CD14-positive monocyte (primary cell): ENCODE measurements at regions not wholly inside any gene's neighbourhood (a gene's known extent, or its start where the extent isn't known, plus 50 kb on each side); places are given as distances from the start of the nearest gene placed in this dataset. TPM values are rescaled to one million over a fixed set of nuclear protein-coding genes. Genes with fewer than 3 reads are reported as not detected.

Source experiments
- DNase-seq, 3 donors: peaks; one replicate each; pipeline ENCODE4 v3.0.0-alpha.2; 2011 to 2022
- H2AFZ ChIP-seq: 2 replicates; pipeline ENCODE4 v1.6.0; 2012; ENCODE audit warnings: mild to moderate bottlenecking, low read depth, low read length, inconsistent platforms; ENCODE audit not compliant: insufficient read depth, poor library complexity, severe bottlenecking
- H3K27ac ChIP-seq, 2 donors: 1 replicate in 1 of 2; 2 replicates in 1 of 2; pipeline ENCODE4 v1.5.1; 2012 to 2013; ENCODE audit warnings: low read length in 2 of 2, control low read depth in 1 of 2, inconsistent platforms in 1 of 2, low read depth in 1 of 2, mild to moderate bottlenecking in 1 of 2
- H3K27me3 ChIP-seq, 2 donors: one replicate each; pipeline versions ENCODE4 v1.6.0 to v1.6.1; 2011 to 2013; ENCODE audit warnings: low read length in 2 of 2; ENCODE audit not compliant: control insufficient read depth in 2 of 2, insufficient read depth in 2 of 2
- H3K36me3 ChIP-seq, 2 donors: replicated peaks in 1 of 2; 1 replicate in 1 of 2; 2 replicates in 1 of 2; pipeline versions ENCODE4 v1.5.1 to v1.6.1; 2012 to 2013; ENCODE audit warnings: low read length in 2 of 2, control low read depth in 1 of 2, inconsistent platforms in 1 of 2, mild to moderate bottlenecking in 1 of 2; ENCODE audit not compliant: insufficient read depth in 2 of 2, control insufficient read depth in 1 of 2
- H3K4me1 ChIP-seq, 2 donors: 1 replicate in 1 of 2; 2 replicates in 1 of 2; pipeline versions ENCODE4 v1.5.1 to v1.6.1; 2012 to 2013; ENCODE audit warnings: low read length in 2 of 2, control low read depth in 1 of 2, inconsistent platforms in 1 of 2, mild to moderate bottlenecking in 1 of 2, moderate library complexity in 1 of 2; ENCODE audit not compliant: insufficient read depth in 2 of 2, control insufficient read depth in 1 of 2
- H3K4me2 ChIP-seq: replicated peaks from 2 replicates; pipeline ENCODE3; 2012; ENCODE audit warnings: low read length, moderate library complexity, mild to moderate bottlenecking; ENCODE audit not compliant: poor library complexity, severe bottlenecking; ENCODE audit errors: extremely low read depth
- H3K4me3 ChIP-seq, 3 experiments: fragments of 200-600 bp in 1 of 3; sonication (generic) in 1 of 3; replicated peaks in 1 of 3; 1 replicate in 2 of 3; 2 replicates in 1 of 3; pipeline ENCODE4 v1.5.1; 2011 to 2013; ENCODE audit warnings: low read length in 3 of 3, mild to moderate bottlenecking in 3 of 3, control low read depth in 2 of 3, low read depth in 2 of 3, inconsistent platforms in 1 of 3, moderate library complexity in 1 of 3
- H3K79me2 ChIP-seq: 2 replicates; pipeline ENCODE4 v1.6.0; 2012; ENCODE audit warnings: mild to moderate bottlenecking, control low read depth, inconsistent platforms, low read length, moderate library complexity; ENCODE audit not compliant: insufficient read depth
- H3K9ac ChIP-seq: 2 replicates; pipeline ENCODE4 v1.6.0; 2017; ENCODE audit warnings: low read length, mild to moderate bottlenecking; ENCODE audit not compliant: insufficient read depth, poor library complexity, severe bottlenecking
- H3K9me3 ChIP-seq, 2 donors: replicated peaks in 1 of 2; 1 replicate in 1 of 2; 2 replicates in 1 of 2; pipeline versions ENCODE4 v1.5.1 to v1.6.1; 2012 to 2013; ENCODE audit warnings: low read length in 2 of 2, control low read depth in 1 of 2; ENCODE audit not compliant: control insufficient read depth in 1 of 2, insufficient read depth in 1 of 2
- H4K20me1 ChIP-seq: 2 replicates; pipeline ENCODE4 v1.6.0; 2012; ENCODE audit warnings: mild to moderate bottlenecking, low read length, control low read depth, moderate library complexity; ENCODE audit not compliant: insufficient read depth
- H3K27ac Mint-ChIP-seq, 7 donors: one replicate each; pipeline ENCODE4 v1.8.0; 2020; ENCODE audit warnings: mild to moderate bottlenecking in 7 of 7, mixed read lengths in 7 of 7, moderate library complexity in 6 of 7, inconsistent platforms in 2 of 7
- H3K27me3 Mint-ChIP-seq, 3 donors: one replicate each; pipeline ENCODE4 v1.8.0; 2021 to 2022; ENCODE audit warnings: low read depth in 3 of 3, mild to moderate bottlenecking in 3 of 3, mixed read lengths in 3 of 3, moderate library complexity in 3 of 3, inconsistent platforms in 1 of 3
- H3K36me3 Mint-ChIP-seq, 2 donors: one replicate each; pipeline ENCODE4 v1.8.0; 2020; ENCODE audit warnings: mixed read lengths in 2 of 2, inconsistent platforms in 1 of 2, mild to moderate bottlenecking in 1 of 2
- H3K4me1 Mint-ChIP-seq: one replicate; pipeline ENCODE4 v1.8.0; 2020; ENCODE audit warnings: mild to moderate bottlenecking, mixed read lengths
- H3K4me3 Mint-ChIP-seq, 2 donors: one replicate each; pipeline ENCODE4 v1.8.0; 2020; ENCODE audit warnings: mild to moderate bottlenecking in 2 of 2, mixed read lengths in 2 of 2, moderate library complexity in 1 of 2
- H3K9me3 Mint-ChIP-seq, 7 donors: one replicate each; pipeline ENCODE4 v1.8.0; 2020 to 2022; ENCODE audit warnings: mixed read lengths in 7 of 7, mild to moderate bottlenecking in 6 of 7, moderate library complexity in 6 of 7, inconsistent platforms in 2 of 7
- WGBS: methylation state at CpG from one replicate; pipeline ENCODE4 v1.1.5; 2013; ENCODE audit warnings: missing lambda C conversion rate; ENCODE audit not compliant: insufficient coverage; 5-methylcytosine and 5-hydroxymethylcytosine counted together
- intact Hi-C, 2 donors: fragments of 100-400 bp; cut with micrococcal nuclease; formaldehyde crosslinking; loops; one replicate each; pipeline versions ENCODE4 v1.15.0 to v1.15.1; 2023
- small RNA-seq: library from RNA; depleted of rRNA; stranded (forward); fragments of <200 nt; gene quantifications from one replicate; pipeline ENCODE3, GENCODE V24; 2012; ENCODE audit warnings: low read depth; ENCODE audit not compliant: insufficient read length
- TF ChIP-seq, protein P1 (sequence below): fragments of 200-600 bp; IDR thresholded peaks from one replicate; pipeline ENCODE4 v1.8.0; 2022; ENCODE audit warnings: antibody characterized with exemption, mild to moderate bottlenecking

DNA sequence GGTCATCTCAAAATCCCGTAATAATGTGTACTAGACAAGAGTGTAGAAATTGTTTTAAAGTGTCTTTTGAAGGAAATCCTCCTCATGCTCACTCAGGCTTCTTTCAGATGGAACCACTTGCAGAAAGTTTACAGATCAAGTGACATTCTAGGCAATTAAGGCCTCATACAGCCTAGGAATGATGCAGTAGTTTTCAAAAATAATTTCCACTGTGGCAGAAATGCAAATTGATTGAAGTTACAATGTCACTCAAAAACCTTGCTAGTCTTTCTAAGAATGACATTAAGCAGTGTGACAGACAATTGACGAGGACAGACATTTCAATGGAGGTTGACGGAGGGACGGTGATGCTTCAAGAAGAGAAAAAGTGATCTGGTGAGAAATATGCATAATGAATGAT, 53.5 kb upstream of the CDH8 start:
- Mint-ChIP-seq H3K9me3 (peaks cover 0 to 6% (median 0%) of the 10 kb centered on the region in 7 donors), H3K36me3 (no peaks in the 10 kb centered on the region)
- no peak overlapping the region for H3K4me2 ChIP-seq

DNA sequence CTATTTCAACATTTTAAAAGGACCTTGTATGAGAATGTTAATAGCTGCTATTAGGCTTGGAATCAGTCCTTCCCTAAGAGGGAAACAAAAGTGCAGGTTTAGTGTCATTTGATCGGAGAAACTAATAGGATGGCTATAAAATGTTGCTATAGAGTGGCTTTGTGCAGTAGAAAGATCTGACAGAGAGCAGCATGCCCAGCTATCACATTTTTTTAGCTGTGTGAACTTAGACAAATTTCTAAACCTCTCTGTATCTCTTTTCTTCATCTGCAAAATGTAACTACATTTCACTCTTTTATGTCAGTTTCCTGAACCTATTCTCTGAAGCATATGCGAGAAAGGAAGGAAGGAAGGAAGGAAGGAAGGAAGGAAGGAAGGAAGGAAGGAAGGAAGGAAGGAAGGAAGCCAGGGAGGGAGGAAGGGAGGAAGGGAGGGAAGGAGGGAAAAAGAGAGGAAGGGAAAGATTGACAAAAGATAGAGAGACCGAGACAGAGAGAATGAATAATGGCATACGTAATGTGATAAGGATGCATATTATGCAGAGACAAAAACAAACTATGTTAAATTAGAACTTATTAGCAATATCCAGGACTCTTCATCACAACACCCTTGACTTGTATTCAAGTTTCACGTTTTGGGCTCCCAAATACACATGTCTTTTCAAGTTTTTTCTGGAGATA, 52.6 kb upstream of the CDH8 start:
- H3K4me1 ChIP-seq: no peaks in the 10 kb centered on the region
- no peak overlapping the region for H3K27ac ChIP-seq
- H4K20me1 ChIP-seq: no peaks in the 10 kb centered on the region
- no peak overlapping the region for H2AFZ ChIP-seq
- no peak overlapping the region for H3K27ac Mint-ChIP-seq
- no peaks in the 10 kb centered on the region for H3K36me3 Mint-ChIP-seq
- H3K9me3 ChIP-seq: no peaks in the 10 kb centered on the region
- no peak overlapping the region for H3K4me2 ChIP-seq
- intact Hi-C loops: no loop called here
- H3K27me3 Mint-ChIP-seq: no peaks in the 10 kb centered on the region
- H3K9ac ChIP-seq: no peak overlapping the region
- no peaks in the 10 kb centered on the region for H3K4me1 Mint-ChIP-seq
- no peak for DNase-seq
- no peaks in the 10 kb centered on the region for H3K36me3 ChIP-seq
- 83% methylated on average over 1 of the region's 5 CpGs for WGBS
- H3K4me3 Mint-ChIP-seq: no peak overlapping the region
- TF ChIP-seq, protein P1, sequence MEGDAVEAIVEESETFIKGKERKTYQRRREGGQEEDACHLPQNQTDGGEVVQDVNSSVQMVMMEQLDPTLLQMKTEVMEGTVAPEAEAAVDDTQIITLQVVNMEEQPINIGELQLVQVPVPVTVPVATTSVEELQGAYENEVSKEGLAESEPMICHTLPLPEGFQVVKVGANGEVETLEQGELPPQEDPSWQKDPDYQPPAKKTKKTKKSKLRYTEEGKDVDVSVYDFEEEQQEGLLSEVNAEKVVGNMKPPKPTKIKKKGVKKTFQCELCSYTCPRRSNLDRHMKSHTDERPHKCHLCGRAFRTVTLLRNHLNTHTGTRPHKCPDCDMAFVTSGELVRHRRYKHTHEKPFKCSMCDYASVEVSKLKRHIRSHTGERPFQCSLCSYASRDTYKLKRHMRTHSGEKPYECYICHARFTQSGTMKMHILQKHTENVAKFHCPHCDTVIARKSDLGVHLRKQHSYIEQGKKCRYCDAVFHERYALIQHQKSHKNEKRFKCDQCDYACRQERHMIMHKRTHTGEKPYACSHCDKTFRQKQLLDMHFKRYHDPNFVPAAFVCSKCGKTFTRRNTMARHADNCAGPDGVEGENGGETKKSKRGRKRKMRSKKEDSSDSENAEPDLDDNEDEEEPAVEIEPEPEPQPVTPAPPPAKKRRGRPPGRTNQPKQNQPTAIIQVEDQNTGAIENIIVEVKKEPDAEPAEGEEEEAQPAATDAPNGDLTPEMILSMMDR: no peak
- H3K79me2 ChIP-seq: no peaks in the 10 kb centered on the region
- no peaks in the 10 kb centered on the region for H3K27me3 ChIP-seq
- peaks cover 0 to 6% (median 0%) of the 10 kb centered on the region in 7 donors for H3K9me3 Mint-ChIP-seq
- no peak overlapping the region for H3K4me3 ChIP-seq

More for the DNA sequence above, 53.5 kb upstream of the CDH8 start:
- no peaks in the 10 kb centered on the region for H4K20me1 ChIP-seq
- TF ChIP-seq, protein P1: no peak
- no peak overlapping the region for H3K9ac ChIP-seq
- H3K27me3 Mint-ChIP-seq: no peaks in the 10 kb centered on the region
- H3K27me3 ChIP-seq: no peaks in the 10 kb centered on the region
- intact Hi-C loops: no loop called here
- no peak overlapping the region for H3K4me3 ChIP-seq
- no peak for DNase-seq
- no CpG with 5 or more reads among the region's 4 CpGs for WGBS
- H3K4me1 Mint-ChIP-seq: no peaks in the 10 kb centered on the region
- no peak overlapping the region for H3K27ac ChIP-seq
- no peaks in the 10 kb centered on the region for H3K4me1 ChIP-seq
- no peaks in the 10 kb centered on the region for H3K79me2 ChIP-seq
- H3K27ac Mint-ChIP-seq: no peak overlapping the region
- H3K9me3 ChIP-seq: no peaks in the 10 kb centered on the region
- no peaks in the 10 kb centered on the region for H3K36me3 ChIP-seq
- no peak overlapping the region for H2AFZ ChIP-seq
- H3K4me3 Mint-ChIP-seq: no peak overlapping the region

Small RNA genes in the stretch of these regions (small RNA-seq; reads per million reads assigned to genes)
- gene AC009101.1: not detected
- not detected for gene AC009161.2
- not detected for gene AC018846.1
- not detected for gene AC138305.3
- not detected for gene RNU6-21P
